Ectodermal cell (in vitro differentiated cells): ENCODE measurements at regions not wholly inside any gene's neighbourhood (a gene's known extent, or its start where the extent isn't known, plus 50 kb on each side); places are given as distances from the start of the nearest gene placed in this dataset.

ENCODE experiments used
- H3K27ac ChIP-seq: 2 replicates; pipeline ENCODE4 v1.7.0; 2013; ENCODE audit warnings: mild to moderate bottlenecking, low read depth, low read length; ENCODE audit not compliant: insufficient read depth, poor library complexity, severe bottlenecking
- H3K27me3 ChIP-seq: 2 replicates; pipeline ENCODE4 v1.7.0; 2013; ENCODE audit warnings: mild to moderate bottlenecking, low read length; ENCODE audit not compliant: insufficient read depth, control insufficient read depth, poor library complexity, severe bottlenecking
- H3K36me3 ChIP-seq: one replicate; pipeline ENCODE4 v1.7.0; 2013; ENCODE audit warnings: low read length; ENCODE audit not compliant: control insufficient read depth, insufficient read depth
- H3K4me1 ChIP-seq: one replicate; pipeline ENCODE4 v1.7.0; 2013; ENCODE audit warnings: low read length; ENCODE audit not compliant: control insufficient read depth, insufficient read depth
- H3K4me3 ChIP-seq: 2 replicates; pipeline ENCODE4 v1.7.0; 2013; ENCODE audit warnings: low read depth, low read length, control low read depth; ENCODE audit not compliant: insufficient read depth
- H3K9me3 ChIP-seq: 2 replicates; pipeline ENCODE4 v1.7.0; 2013; ENCODE audit warnings: mild to moderate bottlenecking, low read length, moderate library complexity; ENCODE audit not compliant: control insufficient read depth
- WGBS, 2 experiments: methylation state at CpG; one replicate each; pipeline ENCODE4 v1.1.7; 2013; ENCODE audit warnings: missing lambda C conversion rate in 2 of 2; 5-methylcytosine and 5-hydroxymethylcytosine counted together

DNA sequence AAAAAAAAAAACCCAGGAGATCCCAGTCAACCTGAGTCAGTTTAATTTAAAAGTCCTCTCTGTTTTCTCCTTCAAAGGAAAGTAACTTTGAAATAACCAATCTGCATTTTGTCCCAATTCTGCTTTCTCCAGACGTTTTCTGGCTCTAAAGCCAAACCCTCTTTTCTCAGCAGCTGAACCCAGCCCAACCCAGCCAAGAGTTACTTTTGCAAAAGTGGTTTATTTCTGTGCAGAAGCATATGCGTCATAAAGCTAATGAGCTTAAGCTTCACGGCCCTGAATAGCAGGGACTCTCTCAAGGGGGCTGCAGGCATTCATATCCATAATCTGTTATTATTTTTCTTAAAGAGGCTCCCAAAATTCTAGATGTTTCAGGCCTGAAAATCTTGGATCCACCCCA is 176.6 kb downstream of the GALC start:
- no peaks in the 10 kb centered on the region for H3K4me1 ChIP-seq
- no peaks in the 10 kb centered on the region for H3K9me3 ChIP-seq
- H3K27me3 ChIP-seq, result no peaks in the 10 kb centered on the region
- no peak overlapping the region for H3K27ac ChIP-seq
- no peaks in the 10 kb centered on the region for H3K36me3 ChIP-seq
- WGBS, 2 experiments, result 96 to 97% methylated on average over 3 of the region's 3 CpGs
- no peak overlapping the region for H3K4me3 ChIP-seq

- WGBS, 2 experiments, result 87% methylated on average over 8 to 9 of the region's 9 CpGs
- Histone ChIP-seq H3K27ac (no peak overlapping the region), H3K36me3 (no peaks in the 10 kb centered on the region)
These were observed 177.9 kb downstream of the GALC start for GRCh38 chr14:87815121-87815520.

DNA sequence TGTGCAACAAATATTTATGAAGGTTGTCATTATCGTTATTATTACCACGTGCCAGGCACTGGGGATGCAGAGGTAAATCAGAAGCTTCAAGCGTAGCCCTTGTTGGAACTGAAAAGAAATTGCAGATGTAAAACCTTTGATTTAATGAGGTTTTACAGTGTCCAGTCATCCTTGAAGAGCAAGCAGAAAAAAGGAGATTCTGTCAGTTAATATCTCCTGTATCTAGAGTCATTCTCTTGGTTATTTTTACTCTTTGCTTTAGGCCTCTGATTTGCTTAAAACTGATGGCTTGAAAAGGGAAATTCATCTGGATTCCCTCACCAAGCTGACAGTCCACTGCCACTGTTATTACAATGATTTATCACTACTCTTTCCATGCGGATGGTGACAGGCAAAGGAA is 179.3 kb downstream of the GALC start:
- Histone ChIP-seq H3K4me3 (no peak overlapping the region), H3K4me1 (no peaks in the 10 kb centered on the region), H3K27ac (no peak overlapping the region), H3K36me3 (no peaks in the 10 kb centered on the region), H3K9me3 (no peaks in the 10 kb centered on the region), H3K27me3 (no peaks in the 10 kb centered on the region)
- WGBS, 2 experiments, result 83 to 87% methylated on average over 4 of the region's 4 CpGs

More at GRCh38 chr14:87815121-87815520, 177.9 kb downstream of the GALC start:
- Histone ChIP-seq H3K4me3 (no peak overlapping the region), H3K27me3 (no peaks in the 10 kb centered on the region), H3K4me1 (no peaks in the 10 kb centered on the region), H3K9me3 (no peaks in the 10 kb centered on the region)

GRCh38 chr14:87813211-87813610 is 179.8 kb downstream of the GALC start:
- no peaks in the 10 kb centered on the region for H3K27me3 ChIP-seq
- no peaks in the 10 kb centered on the region for H3K4me1 ChIP-seq
- H3K9me3 ChIP-seq, result no peaks in the 10 kb centered on the region
- H3K4me3 ChIP-seq, result no peak overlapping the region
- 86 to 96% methylated on average over 1 of the region's 1 CpG for WGBS, 2 experiments
- no peak overlapping the region for H3K27ac ChIP-seq
- no peaks in the 10 kb centered on the region for H3K36me3 ChIP-seq

DNA sequence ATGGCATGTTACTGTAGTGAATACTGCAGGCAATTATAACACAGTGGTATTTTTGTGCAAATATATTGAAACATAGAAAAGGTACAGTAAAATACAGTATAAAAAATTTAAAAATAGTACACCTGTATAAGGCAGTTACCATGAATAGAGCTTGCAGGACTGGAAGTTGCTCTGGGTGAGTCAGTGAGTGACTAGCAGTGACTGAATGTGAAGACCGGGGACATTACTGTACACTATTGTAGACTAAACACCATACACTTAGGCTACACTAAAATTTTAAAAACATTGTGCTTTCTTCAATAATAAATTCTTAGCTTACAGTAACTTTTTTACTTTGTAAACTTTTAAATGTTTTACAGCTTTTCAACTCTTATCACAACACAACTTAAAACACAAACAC is 181.7 kb downstream of the GALC start:
- Histone ChIP-seq H3K9me3 (no peaks in the 10 kb centered on the region), H3K27ac (no peak overlapping the region), H3K4me3 (no peak overlapping the region), H3K4me1 (no peaks in the 10 kb centered on the region), H3K27me3 (no peaks in the 10 kb centered on the region), H3K36me3 (no peaks in the 10 kb centered on the region)
- WGBS, 2 experiments, result 83 to 89% methylated on average over 1 of the region's 1 CpG

- 93 to 97% methylated on average over 6 of the region's 6 CpGs for WGBS, 2 experiments
These were observed 182.3 kb downstream of the GALC start for GRCh38 chr14:87810711-87811110.

GRCh38 chr14:87809261-87809660 is 183.7 kb downstream of the GALC start:
- H3K9me3 ChIP-seq, result no peaks in the 10 kb centered on the region
- H3K27me3 ChIP-seq, result no peaks in the 10 kb centered on the region
- H3K27ac ChIP-seq, result no peak overlapping the region
- 95% methylated on average over 5 of the region's 5 CpGs for WGBS, 2 experiments
- no peaks in the 10 kb centered on the region for H3K4me1 ChIP-seq
- H3K4me3 ChIP-seq, result no peak overlapping the region
- no peaks in the 10 kb centered on the region for H3K36me3 ChIP-seq

More at GRCh38 chr14:87810711-87811110, 182.3 kb downstream of the GALC start:
- no peak overlapping the region for H3K27ac ChIP-seq
- H3K9me3 ChIP-seq, result no peaks in the 10 kb centered on the region
- H3K36me3 ChIP-seq, result no peaks in the 10 kb centered on the region
- no peak overlapping the region for H3K4me3 ChIP-seq
- H3K4me1 ChIP-seq, result no peaks in the 10 kb centered on the region
- H3K27me3 ChIP-seq, result no peaks in the 10 kb centered on the region

- Histone ChIP-seq H3K36me3 (no peaks in the 10 kb centered on the region), H3K9me3 (no peaks in the 10 kb centered on the region), H3K27ac (no peak overlapping the region), H3K4me3 (no peak overlapping the region), H3K27me3 (no peaks in the 10 kb centered on the region), H3K4me1 (no peaks in the 10 kb centered on the region)
- 17 to 21% methylated on average over 4 of the region's 4 CpGs for WGBS, 2 experiments
These were observed 187.7 kb downstream of the GALC start for GRCh38 chr14:87805315-87805723.

- Histone ChIP-seq H3K9me3 (no peaks in the 10 kb centered on the region), H3K36me3 (no peaks in the 10 kb centered on the region), H3K27me3 (peaks cover 16% of the 10 kb centered on the region), H3K27ac (no peak overlapping the region), H3K4me3 (no peak overlapping the region), H3K4me1 (no peaks in the 10 kb centered on the region)
These were observed 192.8 kb downstream of the GALC start for GRCh38 chr14:87800216-87800615.

- Histone ChIP-seq H3K4me1 (no peaks in the 10 kb centered on the region), H3K36me3 (no peaks in the 10 kb centered on the region), H3K9me3 (no peaks in the 10 kb centered on the region), H3K4me3 (no peak overlapping the region), H3K27me3 (peaks cover 21% of the 10 kb centered on the region), H3K27ac (no peak overlapping the region)
- 73 to 100% methylated on average over 1 to 2 of the region's 3 CpGs for WGBS, 2 experiments
These were observed 193.6 kb downstream of the GALC start for GRCh38 chr14:87799400-87799799.

DNA sequence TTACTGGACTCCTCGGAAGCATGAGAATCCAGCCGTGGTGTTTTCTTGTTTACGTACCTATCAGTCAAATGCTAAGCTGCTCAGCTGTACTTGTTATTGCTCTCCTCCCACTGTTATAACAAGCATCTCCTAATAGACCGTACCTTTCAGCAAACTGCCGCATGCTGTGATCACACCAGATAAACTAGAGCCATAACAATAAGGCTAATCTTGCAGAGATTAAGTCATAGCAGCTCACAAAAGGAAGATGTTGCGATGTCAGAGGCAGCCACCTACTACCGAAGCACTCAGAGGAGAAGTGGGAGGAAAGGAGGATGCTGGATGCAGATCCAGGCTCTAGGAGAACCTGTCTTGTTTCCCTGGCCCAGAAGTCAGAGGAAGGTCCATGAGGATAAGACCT is 196.0 kb downstream of the GALC start:
- H3K36me3 ChIP-seq, result no peaks in the 10 kb centered on the region
- H3K27ac ChIP-seq, result no peak overlapping the region
- H3K4me3 ChIP-seq, result no peak overlapping the region
- peaks cover 21% of the 10 kb centered on the region for H3K27me3 ChIP-seq
- no peaks in the 10 kb centered on the region for H3K9me3 ChIP-seq
- H3K4me1 ChIP-seq, result no peaks in the 10 kb centered on the region
- 43 to 57% methylated on average over 7 of the region's 7 CpGs for WGBS, 2 experiments
